SK-N-SH (cell line): ENCODE measurements at regions not wholly inside any gene's neighbourhood (a gene's known extent, or its start where the extent isn't known, plus 50 kb on each side); places are given as distances from the start of the nearest gene placed in this dataset.

Source experiments
- CTCF ChIA-PET: fragments of 300-600, 350-600 bp; formaldehyde crosslinking; extraction: SDS; loops from one replicate; lab custom pipeline; 2021; lab: Yijun Ruan, JAX
- POLR2A ChIA-PET: fragments of 350-600 bp; sonication (Branson Sonifier 250); formaldehyde crosslinking; extraction: SDS; loops from one replicate; lab custom pipeline; 2020; ENCODE audit warnings: antibody characterized with exemption, inconsistent platforms; lab: Yijun Ruan, JAX
- DNase-seq: peaks from one replicate; pipeline ENCODE4 v3.0.0; 2012
- H2AFZ ChIP-seq: fragments of 200-600 bp; sonication (generic); 2 replicates; pipeline ENCODE4 v1.8.1; 2016; ENCODE audit warnings: antibody characterized with exemption, mild to moderate bottlenecking, low read depth
- H3F3A ChIP-seq: fragments of 200-600 bp; sonication (generic); replicated peaks from 2 replicates; pipeline ENCODE3; 2016; ENCODE audit warnings: antibody characterized with exemption, mild to moderate bottlenecking; ENCODE audit not compliant: insufficient read depth
- H3K27ac ChIP-seq, 2 experiments: fragments of 200-500 bp in 1 of 2; fragments of 200-600 bp in 1 of 2; sonication (Bioruptor generic) in 1 of 2; sonication (generic), shearing (Covaris generic) in 1 of 2; 2 replicates each; pipeline versions ENCODE4 v1.5.1 to v1.6.1; 2014 to 2016; ENCODE audit warnings: low read depth in 2 of 2, inconsistent platforms in 1 of 2, low read length in 1 of 2, mild to moderate bottlenecking in 1 of 2, mixed read lengths in 1 of 2
- H3K27me3 ChIP-seq: fragments of 200-600 bp; sonication (generic), shearing (Covaris generic); 2 replicates; pipeline ENCODE4 v1.6.1; 2016; ENCODE audit warnings: mixed run types; ENCODE audit not compliant: insufficient read depth
- H3K36me3 ChIP-seq, 2 experiments: fragments of 200-500 bp in 1 of 2; fragments of 200-600 bp in 1 of 2; sonication (Bioruptor generic) in 1 of 2; sonication (generic) in 1 of 2; replicated peaks in 1 of 2; 2 replicates each; pipeline versions ENCODE3 to v1.5.1; 2014 to 2016; ENCODE audit warnings: low read length in 1 of 2, mild to moderate bottlenecking in 1 of 2; ENCODE audit not compliant: insufficient read depth in 2 of 2, control insufficient read depth in 1 of 2
- H3K4me1 ChIP-seq, 2 experiments: fragments of 200-500 bp in 1 of 2; fragments of 200-600 bp in 1 of 2; sonication (Bioruptor generic) in 1 of 2; sonication (generic), shearing (Covaris generic) in 1 of 2; 2 replicates each; pipeline versions ENCODE4 v1.5.1 to v1.6.1; 2014 to 2016; ENCODE audit warnings: low read depth in 1 of 2, low read length in 1 of 2, mixed run types in 1 of 2; ENCODE audit not compliant: insufficient read depth in 2 of 2, control insufficient read depth in 1 of 2
- H3K4me2 ChIP-seq: fragments of 200-600 bp; sonication (generic), shearing (Covaris generic); 2 replicates; pipeline ENCODE4 v1.6.1; 2017; ENCODE audit warnings: mixed run types
- H3K4me3 ChIP-seq, 2 experiments: fragments of 200-500 bp in 1 of 2; fragments of 200-600 bp in 1 of 2; sonication (Bioruptor generic) in 1 of 2; sonication (generic), shearing (Covaris generic) in 1 of 2; 2 replicates each; pipeline versions ENCODE4 v1.5.1 to v1.8.1; 2014 to 2016; ENCODE audit warnings: low read depth in 2 of 2, inconsistent platforms in 1 of 2, low read length in 1 of 2, mild to moderate bottlenecking in 1 of 2, mixed read lengths in 1 of 2, moderate library complexity in 1 of 2
- H3K79me2 ChIP-seq: fragments of 200-600 bp; sonication (generic); 2 replicates; pipeline ENCODE4 v1.8.1; 2017; ENCODE audit warnings: mild to moderate bottlenecking; ENCODE audit not compliant: insufficient read depth
- H3K9ac ChIP-seq: fragments of 200-600 bp; sonication (generic); 2 replicates; pipeline ENCODE4 v1.6.1; 2017; ENCODE audit warnings: mixed run types
- H3K9me2 ChIP-seq: fragments of 200-600 bp; sonication (generic); 2 replicates; pipeline ENCODE4 v1.6.1; 2017; ENCODE audit warnings: mixed run types
- H3K9me3 ChIP-seq: fragments of 200-600 bp; sonication (generic); 2 replicates; pipeline ENCODE4 v1.6.1; 2017; ENCODE audit warnings: mixed run types, mild to moderate bottlenecking, moderate library complexity
- H4K20me1 ChIP-seq: fragments of 200-600 bp; sonication (generic); 2 replicates; pipeline ENCODE4 v1.6.1; 2017; ENCODE audit warnings: mild to moderate bottlenecking, mixed run types; ENCODE audit not compliant: insufficient read depth
- CHD2 ChIP-seq: fragments of 150-350 bp; IDR thresholded peaks from 2 replicates; pipeline ENCODE4 v1.6.1; 2018; ENCODE audit warnings: low read length; ENCODE audit not compliant: partially characterized antibody
- CTCF ChIP-seq: fragments of 200-600 bp; sonication (generic); IDR thresholded peaks from 2 replicates; pipeline ENCODE4 v1.6.1; 2017; ENCODE audit warnings: antibody characterized with exemption, mild to moderate bottlenecking, moderate library complexity
- EZH2phosphoT487 ChIP-seq: fragments of 200-600 bp; sonication (generic); IDR thresholded peaks from 2 replicates; pipeline ENCODE4 v1.6.1; 2017; ENCODE audit warnings: low read depth, mixed run types, mild to moderate bottlenecking, antibody characterized with exemption, moderate library complexity, borderline replicate concordance
- FOXJ3 ChIP-seq: sonication (generic); formaldehyde crosslinking; IDR thresholded peaks from 2 replicates; pipeline ENCODE4 v1.5.1; 2020; ENCODE audit warnings: mild to moderate bottlenecking, missing genetic modification reagents
- GABPA ChIP-seq: IDR thresholded peaks from 2 replicates; pipeline ENCODE4 v1.4.0; 2012; ENCODE audit warnings: low read depth, mild to moderate bottlenecking
- IRF3 ChIP-seq: fragments of 150-350 bp; IDR thresholded peaks from 2 replicates; pipeline ENCODE4 v1.6.1; 2016; ENCODE audit warnings: mild to moderate bottlenecking, low read depth, low read length
- JUND ChIP-seq: IDR thresholded peaks from 2 replicates; pipeline ENCODE4 v1.4.0; 2012
- MEF2A ChIP-seq: IDR thresholded peaks from 2 replicates; pipeline ENCODE4 v1.4.0; 2012; ENCODE audit warnings: low read depth, borderline replicate concordance
- NFIC ChIP-seq: IDR thresholded peaks from 2 replicates; pipeline ENCODE4 v1.4.0; 2012; ENCODE audit warnings: borderline replicate concordance
- RAD21 ChIP-seq: IDR thresholded peaks from 2 replicates; pipeline ENCODE4 v1.6.1; 2012; ENCODE audit warnings: mild to moderate bottlenecking, low read length
- SMC3 ChIP-seq: IDR thresholded peaks from 2 replicates; pipeline ENCODE4 v1.6.1; 2012; ENCODE audit warnings: low read depth, low read length, improper control_type of control experiment
- TAF1 ChIP-seq: IDR thresholded peaks from 2 replicates; pipeline ENCODE4 v1.6.1; 2012; ENCODE audit warnings: low read depth, mild to moderate bottlenecking, low read length, moderate library complexity, borderline replicate concordance
- USF1 ChIP-seq: IDR thresholded peaks from 2 replicates; pipeline ENCODE4 v1.4.0; 2012; ENCODE audit warnings: low read depth, borderline replicate concordance
- WGBS: methylation state at CpG from one replicate; pipeline ENCODE4 v1.1.6; 2017; ENCODE audit warnings: low lambda C conversion rate; 5-methylcytosine and 5-hydroxymethylcytosine counted together
- TF ChIP-seq, protein P1 (sequence below): IDR thresholded peaks from 2 replicates; pipeline ENCODE4; 2012
- TF ChIP-seq, protein P2 (sequence below): IDR thresholded peaks from 2 replicates; pipeline ENCODE4 v1.4.0; 2012; ENCODE audit warnings: low read depth

DNA sequence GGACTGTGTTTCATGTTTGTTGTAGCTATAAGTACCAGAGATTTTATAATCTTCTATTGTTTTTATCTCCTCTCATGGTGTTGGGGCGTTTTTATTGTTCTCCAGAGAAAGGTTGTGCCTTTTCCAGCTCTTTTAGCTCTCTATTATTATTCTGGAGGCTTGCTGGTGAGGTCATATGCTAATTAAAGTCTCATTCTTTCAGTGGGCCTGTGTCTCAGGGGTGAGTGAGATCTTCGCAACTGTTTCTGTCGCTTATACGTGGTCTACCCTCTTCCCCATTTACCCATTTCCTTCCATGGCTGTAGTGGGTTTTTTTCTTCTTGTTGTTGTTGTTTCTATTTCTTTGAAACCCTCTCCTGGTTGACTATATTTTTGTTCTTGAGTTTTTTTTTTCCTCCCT lies 584.9 kb downstream of the TMEM182 start:
- H3K9ac ChIP-seq, result no peak overlapping the region
- ChIA-PET POLR2A (no interaction called here), CTCF (no interaction called here)
- H3F3A ChIP-seq, result no peaks in the 10 kb centered on the region
- peaks cover 2% of the 10 kb centered on the region; the same call in 1 of the 2 replicates for H3K79me2 ChIP-seq
- H3K4me3 ChIP-seq, result no peak overlapping the region
- no peak for DNase-seq
- WGBS, result 0% methylated on average over 4 of the region's 4 CpGs
- H4K20me1 ChIP-seq, result no peaks in the 10 kb centered on the region
- no peak overlapping the region for H3K4me2 ChIP-seq
- H2AFZ ChIP-seq, result no peak overlapping the region
- H3K27ac ChIP-seq, result no peak overlapping the region
- H3K27me3 ChIP-seq, result no peaks in the 10 kb centered on the region
- no peaks in the 10 kb centered on the region for H3K36me3 ChIP-seq
- H3K9me2 ChIP-seq, result no peaks in the 10 kb centered on the region
- H3K4me1 ChIP-seq, result no peaks in the 10 kb centered on the region
- TF ChIP-seq JUND (no peak), CHD2 (no peak), MEF2A (no peak), EZH2phosphoT487 (no peak), CTCF (no peak), IRF3 (no peak), TAF1 (no peak), RAD21 (no peak), USF1 (no peak), FOXJ3 (CRISPR knock-in tag) (no peak), GABPA (no peak), NFIC (no peak), SMC3 (no peak)
- TF ChIP-seq, protein P1, sequence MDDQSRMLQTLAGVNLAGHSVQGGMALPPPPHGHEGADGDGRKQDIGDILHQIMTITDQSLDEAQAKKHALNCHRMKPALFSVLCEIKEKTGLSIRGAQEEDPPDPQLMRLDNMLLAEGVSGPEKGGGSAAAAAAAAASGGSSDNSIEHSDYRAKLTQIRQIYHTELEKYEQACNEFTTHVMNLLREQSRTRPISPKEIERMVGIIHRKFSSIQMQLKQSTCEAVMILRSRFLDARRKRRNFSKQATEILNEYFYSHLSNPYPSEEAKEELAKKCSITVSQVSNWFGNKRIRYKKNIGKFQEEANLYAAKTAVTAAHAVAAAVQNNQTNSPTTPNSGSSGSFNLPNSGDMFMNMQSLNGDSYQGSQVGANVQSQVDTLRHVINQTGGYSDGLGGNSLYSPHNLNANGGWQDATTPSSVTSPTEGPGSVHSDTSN, result no peak
- TF ChIP-seq, protein P2, sequence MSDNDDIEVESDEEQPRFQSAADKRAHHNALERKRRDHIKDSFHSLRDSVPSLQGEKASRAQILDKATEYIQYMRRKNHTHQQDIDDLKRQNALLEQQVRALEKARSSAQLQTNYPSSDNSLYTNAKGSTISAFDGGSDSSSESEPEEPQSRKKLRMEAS, result no peak
- H3K9me3 ChIP-seq, result no peaks in the 10 kb centered on the region
